Naive B cell (primary cell): ENCODE measurements at regions not wholly inside any gene's neighbourhood (a gene's known extent, or its start where the extent isn't known, plus 50 kb on each side); places are given as distances from the start of the nearest gene placed in this dataset.

Source experiments
- ATAC-seq, 2 donors: fragments of 150-1000 bp; cut with Tn5 transposase; 2 replicates each; pipeline ENCODE4 v1.10.0; 2021; ENCODE audit warnings: low read depth in 2 of 2, mild to moderate bottlenecking in 2 of 2, moderate library complexity in 2 of 2
- DNase-seq: peaks from one replicate; pipeline ENCODE4 v3.0.0; 2022
- H3K27ac Mint-ChIP-seq, 6 donors: one replicate each; pipeline ENCODE4 v1.8.0; 2020 to 2022; ENCODE audit warnings: mild to moderate bottlenecking in 6 of 6, mixed read lengths in 6 of 6, moderate library complexity in 5 of 6, inconsistent platforms in 2 of 6
- H3K27me3 Mint-ChIP-seq, 3 donors: one replicate each; pipeline ENCODE4 v1.8.0; 2021 to 2022; ENCODE audit warnings: mixed read lengths in 3 of 3, mild to moderate bottlenecking in 1 of 3
- H3K36me3 Mint-ChIP-seq, 2 donors: one replicate each; pipeline ENCODE4 v1.8.0; 2020 to 2022; ENCODE audit warnings: mixed read lengths in 2 of 2, inconsistent platforms in 1 of 2, mild to moderate bottlenecking in 1 of 2
- H3K4me1 Mint-ChIP-seq, 3 donors: one replicate each; pipeline ENCODE4 v1.8.0; 2020 to 2022; ENCODE audit warnings: mixed read lengths in 3 of 3, inconsistent platforms in 1 of 3, mild to moderate bottlenecking in 1 of 3, moderate library complexity in 1 of 3
- H3K4me3 Mint-ChIP-seq, 8 donors: one replicate each; pipeline ENCODE4 v1.8.0; 2020 to 2022; ENCODE audit warnings: mild to moderate bottlenecking in 8 of 8, mixed read lengths in 8 of 8, moderate library complexity in 8 of 8, inconsistent platforms in 2 of 8
- H3K9me3 Mint-ChIP-seq, 7 donors: one replicate each; pipeline ENCODE4 v1.8.0; 2020 to 2022; ENCODE audit warnings: mixed read lengths in 7 of 7, mild to moderate bottlenecking in 5 of 7, inconsistent platforms in 2 of 7, moderate library complexity in 1 of 7

- Mint-ChIP-seq H3K4me1 (no peaks in the 10 kb centered on the region), H3K4me3 (no peak overlapping the region), H3K9me3 (peaks cover 0 to 2% (median 0%) of the 10 kb centered on the region in 7 donors), H3K27ac (no peak overlapping the region), H3K36me3 (no peaks in the 10 kb centered on the region), H3K27me3 (peaks cover 24 to 57% (median 24%) of the 10 kb centered on the region in 3 donors)
- ATAC-seq (no peak), DNase-seq (no peak)
Observed at GRCh38 chr3:126275620-126275904, 81.6 kb downstream of the KLF15 start.

- H3K4me3 Mint-ChIP-seq, result no peak overlapping the region
- peaks cover 23 to 56% (median 25%) of the 10 kb centered on the region in 3 donors for H3K27me3 Mint-ChIP-seq
- ATAC-seq (no peak), DNase-seq (no peak)
- no peaks in the 10 kb centered on the region for H3K4me1 Mint-ChIP-seq
- H3K36me3 Mint-ChIP-seq, result no peaks in the 10 kb centered on the region
- H3K27ac Mint-ChIP-seq, result no peak overlapping the region
- peaks cover 0 to 2% (median 0%) of the 10 kb centered on the region in 7 donors for H3K9me3 Mint-ChIP-seq
Observed at GRCh38 chr3:126274735-126275619, 82.2 kb downstream of the KLF15 start.

GRCh38 chr3:126270145-126270811 lies 86.9 kb downstream of the KLF15 start:
- no peaks in the 10 kb centered on the region for H3K36me3 Mint-ChIP-seq
- no peak overlapping the region for H3K27ac Mint-ChIP-seq
- peaks cover 0 to 2% (median 0%) of the 10 kb centered on the region in 7 donors for H3K9me3 Mint-ChIP-seq
- H3K4me1 Mint-ChIP-seq, result no peaks in the 10 kb centered on the region
- no peak for DNase-seq
- no peak overlapping the region for H3K4me3 Mint-ChIP-seq
- peaks cover 15 to 55% (median 39%) of the 10 kb centered on the region in 3 donors for H3K27me3 Mint-ChIP-seq
- no peak for ATAC-seq

- Mint-ChIP-seq H3K36me3 (no peaks in the 10 kb centered on the region), H3K9me3 (peaks cover 0 to 2% (median 0%) of the 10 kb centered on the region in 7 donors), H3K27me3 (peaks cover 17 to 55% (median 46%) of the 10 kb centered on the region in 3 donors)
Observed at GRCh38 chr3:126269354-126269753, 87.9 kb downstream of the KLF15 start.

GRCh38 chr3:126268866-126269265 lies 88.3 kb downstream of the KLF15 start:
- Mint-ChIP-seq H3K4me3 (no peak overlapping the region), H3K27me3 (peaks cover 20 to 54% (median 49%) of the 10 kb centered on the region in 3 donors), H3K9me3 (peaks cover 0 to 2% (median 0%) of the 10 kb centered on the region in 7 donors), H3K4me1 (no peaks in the 10 kb centered on the region), H3K36me3 (no peaks in the 10 kb centered on the region), H3K27ac (no peak overlapping the region)
- ATAC-seq (no peak), DNase-seq (no peak)

More at GRCh38 chr3:126269354-126269753, 87.9 kb downstream of the KLF15 start:
- Mint-ChIP-seq H3K4me1 (no peaks in the 10 kb centered on the region), H3K4me3 (no peak overlapping the region), H3K27ac (no peak overlapping the region)
- ATAC-seq (no peak), DNase-seq (no peak)

GRCh38 chr3:126267976-126268615 lies 87.7 kb upstream of the ALDH1L1 start:
- Mint-ChIP-seq H3K27me3 (peaks cover 20 to 48% (median 47%) of the 10 kb centered on the region in 3 donors), H3K36me3 (no peaks in the 10 kb centered on the region)
- no peak for DNase-seq

GRCh38 chr3:126267169-126267975 lies 87.0 kb upstream of the ALDH1L1 start:
- DNase-seq, result no peak
- Mint-ChIP-seq H3K36me3 (no peaks in the 10 kb centered on the region), H3K27me3 (peaks cover 20 to 51% (median 50%) of the 10 kb centered on the region in 3 donors), H3K4me1 (no peaks in the 10 kb centered on the region), H3K27ac (no peak overlapping the region), H3K4me3 (no peak overlapping the region), H3K9me3 (peaks cover 0 to 1% (median 0%) of the 10 kb centered on the region in 7 donors)
- no peak for ATAC-seq

More at GRCh38 chr3:126267976-126268615, 87.7 kb upstream of the ALDH1L1 start:
- H3K27ac Mint-ChIP-seq, result no peak overlapping the region
- H3K9me3 Mint-ChIP-seq, result no peaks in the 10 kb centered on the region
- no peak overlapping the region for H3K4me3 Mint-ChIP-seq
- H3K4me1 Mint-ChIP-seq, result no peaks in the 10 kb centered on the region
- no peak for ATAC-seq

GRCh38 chr3:126266850-126267168 lies 86.4 kb upstream of the ALDH1L1 start:
- DNase-seq (no peak), ATAC-seq (no peak)
- H3K4me3 Mint-ChIP-seq, result no peak overlapping the region
- peaks cover 21 to 54% (median 54%) of the 10 kb centered on the region in 3 donors for H3K27me3 Mint-ChIP-seq
- no peak overlapping the region for H3K27ac Mint-ChIP-seq
- H3K9me3 Mint-ChIP-seq, result peaks cover 0 to 1% (median 0%) of the 10 kb centered on the region in 7 donors
- no peaks in the 10 kb centered on the region for H3K36me3 Mint-ChIP-seq
- no peaks in the 10 kb centered on the region for H3K4me1 Mint-ChIP-seq

GRCh38 chr3:126266291-126266840 lies 86.0 kb upstream of the ALDH1L1 start:
- ATAC-seq (no peak), DNase-seq (no peak)
- no peaks in the 10 kb centered on the region for H3K4me1 Mint-ChIP-seq
- no peaks in the 10 kb centered on the region for H3K36me3 Mint-ChIP-seq
- peaks cover 24 to 57% (median 55%) of the 10 kb centered on the region in 3 donors for H3K27me3 Mint-ChIP-seq
- no peak overlapping the region for H3K4me3 Mint-ChIP-seq
- H3K9me3 Mint-ChIP-seq, result peaks cover 0 to 1% (median 0%) of the 10 kb centered on the region in 7 donors
- no peak overlapping the region for H3K27ac Mint-ChIP-seq

- H3K4me1 Mint-ChIP-seq, result no peaks in the 10 kb centered on the region
- no peak overlapping the region for H3K4me3 Mint-ChIP-seq
- DNase-seq (no peak), ATAC-seq (no peak)
- H3K9me3 Mint-ChIP-seq, result peaks cover 0 to 1% (median 0%) of the 10 kb centered on the region in 7 donors
- no peaks in the 10 kb centered on the region for H3K36me3 Mint-ChIP-seq
- H3K27me3 Mint-ChIP-seq, result peaks cover 24 to 58% (median 52%) of the 10 kb centered on the region in 3 donors
- H3K27ac Mint-ChIP-seq, result no peak overlapping the region
Observed at GRCh38 chr3:126264952-126265351, 84.6 kb upstream of the ALDH1L1 start.

GRCh38 chr3:126264381-126264780 lies 84.0 kb upstream of the ALDH1L1 start:
- Mint-ChIP-seq H3K4me1 (no peaks in the 10 kb centered on the region), H3K27ac (no peak overlapping the region), H3K27me3 (peaks cover 23 to 57% (median 52%) of the 10 kb centered on the region in 3 donors), H3K9me3 (peaks cover 0 to 1% (median 0%) of the 10 kb centered on the region in 7 donors), H3K36me3 (no peaks in the 10 kb centered on the region), H3K4me3 (no peak overlapping the region)
- DNase-seq, result no peak
- ATAC-seq, result no peak

GRCh38 chr3:126263971-126264370 lies 83.6 kb upstream of the ALDH1L1 start:
- H3K9me3 Mint-ChIP-seq, result peaks cover 0 to 1% (median 0%) of the 10 kb centered on the region in 7 donors
- no peak overlapping the region for H3K27ac Mint-ChIP-seq
- H3K36me3 Mint-ChIP-seq, result no peaks in the 10 kb centered on the region
- H3K27me3 Mint-ChIP-seq, result peaks cover 20 to 53% (median 48%) of the 10 kb centered on the region in 3 donors
- no peak for ATAC-seq
- no peak for DNase-seq
- no peak overlapping the region for H3K4me3 Mint-ChIP-seq
- no peaks in the 10 kb centered on the region for H3K4me1 Mint-ChIP-seq

- no peak overlapping the region for H3K27ac Mint-ChIP-seq
- ATAC-seq (no peak), DNase-seq (no peak)
- H3K4me3 Mint-ChIP-seq, result no peak overlapping the region
- H3K36me3 Mint-ChIP-seq, result no peaks in the 10 kb centered on the region
- H3K9me3 Mint-ChIP-seq, result peaks cover 0 to 1% (median 0%) of the 10 kb centered on the region in 7 donors
- peaks cover 20 to 49% (median 44%) of the 10 kb centered on the region in 3 donors for H3K27me3 Mint-ChIP-seq
- no peaks in the 10 kb centered on the region for H3K4me1 Mint-ChIP-seq
Observed at GRCh38 chr3:126263539-126263938, 83.2 kb upstream of the ALDH1L1 start.
